DLD1 (cell line): ENCODE measurements at regions not wholly inside any gene's neighbourhood (a gene's known extent, or its start where the extent isn't known, plus 50 kb on each side); places are given as distances from the start of the nearest gene placed in this dataset.

ENCODE experiments used
- in situ Hi-C: cut with HindIII; loops from 2 replicates; pipeline ENCODE4 v1.10.0; 2017; ENCODE audit warnings: low sequenced_read_pairs

DNA sequence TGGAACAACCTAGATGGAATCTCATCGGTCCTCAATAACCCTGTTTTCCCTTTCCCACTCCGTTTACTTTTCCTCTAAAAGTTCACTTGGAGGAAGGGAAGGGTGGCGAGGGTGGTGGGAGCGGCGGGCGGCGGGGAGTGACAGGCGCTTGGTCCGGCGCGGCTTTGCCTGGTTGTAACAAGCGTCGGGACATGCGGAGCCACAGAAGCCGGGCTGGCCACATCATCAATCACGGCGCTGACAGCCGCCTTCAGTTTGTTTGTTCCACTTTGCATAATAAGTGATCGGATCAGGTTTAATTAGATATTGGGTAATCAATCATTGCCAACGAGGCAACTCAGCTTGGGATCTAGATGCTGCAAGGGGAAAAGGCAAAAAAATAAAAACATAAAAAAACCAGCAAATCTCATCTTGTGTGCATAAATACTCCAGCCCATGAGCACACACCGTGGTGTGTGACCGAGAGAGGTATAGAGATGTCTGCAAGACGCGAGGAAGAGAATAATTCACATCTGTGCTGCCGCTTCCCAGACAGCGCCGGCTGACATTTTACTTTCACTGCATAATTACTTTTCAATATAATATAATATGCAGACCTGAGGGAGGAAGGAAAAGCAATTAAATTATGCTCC, 396.2 kb upstream of the IRX4 start:
- in situ Hi-C loops, result no loop called here

GRCh38 chr5:2277886-2278285, 395.2 kb upstream of the IRX4 start:
- in situ Hi-C loops, result no loop called here

DNA sequence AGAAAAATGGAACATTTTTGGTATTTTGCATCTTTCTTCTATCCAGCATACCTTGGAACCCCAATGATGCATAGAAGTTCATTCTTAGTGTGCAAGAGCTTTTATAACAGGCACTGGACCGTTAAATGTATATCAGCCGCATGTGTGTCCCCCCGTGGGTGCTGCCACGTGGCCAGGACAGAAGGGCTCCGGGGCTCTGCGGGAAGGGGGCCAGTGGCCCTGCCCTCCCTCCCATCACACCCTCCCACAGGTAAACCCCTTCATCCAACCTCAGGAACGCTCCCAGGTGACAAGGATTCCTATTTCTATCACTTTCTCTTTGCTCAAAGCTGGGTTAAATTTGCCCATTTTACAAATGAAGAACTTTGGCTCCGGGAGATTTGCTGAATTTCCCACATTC, 393.4 kb upstream of the IRX4 start:
- in situ Hi-C loops, result no loop called here

DNA sequence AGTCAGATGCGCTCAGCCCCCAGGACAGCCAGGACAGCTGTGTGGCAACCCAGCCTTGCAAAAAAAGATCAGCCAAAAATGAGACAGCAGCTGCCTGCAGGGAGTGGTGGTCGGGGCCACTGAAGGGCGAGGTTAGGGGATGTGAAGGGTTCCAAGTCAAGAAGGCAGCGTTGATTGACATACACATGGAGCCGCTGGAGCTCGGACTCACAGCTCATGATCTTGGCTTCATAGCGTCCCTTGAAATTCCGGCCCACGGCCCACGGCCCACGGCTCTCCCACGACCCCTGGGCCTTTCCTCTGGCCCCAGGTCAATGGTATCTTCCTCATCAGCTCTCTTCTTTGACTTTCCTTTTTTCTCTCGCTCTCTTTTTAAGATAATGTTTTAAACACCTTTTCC, 390.0 kb upstream of the IRX4 start:
- in situ Hi-C loops, result no loop called here

DNA sequence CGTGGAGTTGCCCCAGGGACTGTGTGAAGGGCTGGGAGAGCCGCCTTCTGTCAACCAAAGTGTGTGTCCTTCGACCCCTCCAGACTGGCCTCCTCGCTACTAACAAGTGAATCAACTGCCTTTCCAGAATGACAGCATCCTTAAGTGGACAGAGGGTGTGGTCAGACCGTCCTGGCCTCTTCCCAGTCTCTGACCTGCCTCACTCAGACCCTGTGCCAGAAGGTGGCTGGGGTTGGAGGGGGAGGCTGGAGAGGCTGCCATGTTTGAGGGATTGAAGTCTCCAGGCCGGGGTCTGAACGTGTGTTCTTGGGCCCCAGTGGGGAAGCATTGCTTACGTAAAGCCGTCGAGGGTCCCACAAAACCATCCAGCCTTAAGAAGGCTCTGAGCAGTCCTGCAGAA, 389.3 kb upstream of the IRX4 start:
- in situ Hi-C loops, result no loop called here

DNA sequence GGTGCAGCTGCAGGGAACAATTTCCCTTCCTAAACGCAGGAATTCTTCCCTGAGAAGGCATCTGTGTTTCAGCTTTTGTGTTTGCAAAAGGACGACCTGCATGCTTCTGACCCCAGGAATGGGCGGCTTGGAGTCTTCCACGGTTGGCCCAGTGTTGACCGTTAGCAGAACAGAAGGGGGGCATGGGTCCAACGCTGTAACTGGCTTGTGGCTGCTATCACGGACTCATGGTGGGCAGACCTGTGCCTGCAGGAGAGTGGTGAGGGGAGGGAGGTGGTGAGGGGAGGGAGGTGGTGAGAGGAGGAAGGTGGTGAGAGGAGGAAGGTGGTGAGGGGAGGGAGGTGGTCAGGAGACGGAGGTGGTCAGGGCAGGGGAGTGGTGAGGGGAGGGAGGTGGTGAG, 388.6 kb upstream of the IRX4 start:
- in situ Hi-C loops, result no loop called here

- in situ Hi-C loops, result no loop called here
These were observed 387.7 kb upstream of the IRX4 start for GRCh38 chr5:2270467-2270866.

GRCh38 chr5:2269656-2270055, 386.9 kb upstream of the IRX4 start:
- in situ Hi-C loops, result no loop called here

DNA sequence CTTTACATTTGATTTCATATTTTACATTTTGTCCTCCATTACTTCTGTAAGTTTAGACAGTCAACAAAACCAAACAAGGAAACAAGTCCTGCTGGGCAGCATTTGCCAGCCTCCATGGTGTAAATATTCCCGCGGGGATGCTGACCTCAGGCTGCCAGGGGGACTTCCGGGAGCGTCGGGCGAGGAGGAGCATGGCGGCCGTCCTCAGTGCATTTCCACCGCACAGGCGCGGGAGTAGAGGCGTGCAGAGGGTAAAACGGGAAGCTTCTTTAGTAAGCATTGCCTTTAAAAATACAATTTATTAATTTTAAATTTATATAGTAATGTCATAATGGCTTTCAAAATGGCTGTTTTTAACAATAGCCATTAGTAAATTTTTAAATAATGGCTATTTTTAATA, 385.3 kb upstream of the IRX4 start:
- in situ Hi-C loops, result no loop called here

DNA sequence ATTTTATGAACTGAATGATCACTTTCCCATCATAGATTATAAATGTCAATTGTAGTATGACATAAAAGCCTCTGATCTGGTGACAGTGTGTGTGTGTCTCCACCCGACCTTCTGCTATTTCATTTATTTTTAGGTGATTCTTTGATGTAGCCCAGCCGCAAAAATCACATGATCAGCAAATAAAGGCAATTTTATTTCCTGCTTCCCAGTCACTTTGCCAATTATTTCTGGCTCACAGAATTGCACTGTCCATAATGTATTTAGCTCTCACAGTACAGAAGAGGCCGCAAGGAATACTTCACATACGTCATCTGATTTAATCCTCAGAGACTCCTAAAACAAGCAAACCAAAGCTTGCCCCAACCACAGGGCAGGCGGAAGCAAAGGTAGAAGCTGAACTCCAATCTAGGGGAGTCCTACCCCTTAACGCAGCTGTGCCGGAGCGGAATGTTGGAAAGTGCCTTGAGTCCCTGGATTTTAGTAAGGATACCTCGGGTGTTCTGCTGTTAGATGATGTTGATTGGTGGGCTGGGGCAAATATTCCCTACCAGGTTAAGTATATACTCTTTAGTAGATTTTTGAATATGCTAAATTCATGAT, 384.0 kb upstream of the IRX4 start:
- in situ Hi-C loops, result no loop called here

GRCh38 chr5:2265341-2265740, 382.6 kb upstream of the IRX4 start:
- in situ Hi-C loops, result no loop called here

- in situ Hi-C loops, result no loop called here
These were observed 381.0 kb upstream of the IRX4 start for GRCh38 chr5:2263763-2264162.

DNA sequence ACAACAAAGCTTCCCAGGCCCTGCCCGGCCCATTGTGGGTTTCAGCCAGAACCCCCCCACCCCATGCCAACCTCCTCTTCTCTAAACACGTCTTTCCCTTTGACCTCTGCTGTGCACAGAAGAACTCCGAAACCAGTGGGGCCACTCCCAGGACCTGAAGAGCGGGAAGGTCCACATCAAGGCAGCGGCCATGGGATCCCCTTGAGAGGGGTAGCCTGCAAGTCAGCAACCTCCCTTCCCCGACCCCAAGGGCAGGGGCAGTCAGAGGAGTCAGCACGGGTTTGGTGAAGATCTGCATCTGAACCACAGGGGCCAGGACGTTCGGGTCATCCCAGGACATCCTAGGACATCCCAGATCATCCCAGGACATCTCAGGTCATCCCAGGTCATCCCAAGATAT, 379.9 kb upstream of the IRX4 start:
- in situ Hi-C loops, result no loop called here

GRCh38 chr5:2261004-2261703, 378.4 kb upstream of the IRX4 start:
- in situ Hi-C loops, result no loop called here

DNA sequence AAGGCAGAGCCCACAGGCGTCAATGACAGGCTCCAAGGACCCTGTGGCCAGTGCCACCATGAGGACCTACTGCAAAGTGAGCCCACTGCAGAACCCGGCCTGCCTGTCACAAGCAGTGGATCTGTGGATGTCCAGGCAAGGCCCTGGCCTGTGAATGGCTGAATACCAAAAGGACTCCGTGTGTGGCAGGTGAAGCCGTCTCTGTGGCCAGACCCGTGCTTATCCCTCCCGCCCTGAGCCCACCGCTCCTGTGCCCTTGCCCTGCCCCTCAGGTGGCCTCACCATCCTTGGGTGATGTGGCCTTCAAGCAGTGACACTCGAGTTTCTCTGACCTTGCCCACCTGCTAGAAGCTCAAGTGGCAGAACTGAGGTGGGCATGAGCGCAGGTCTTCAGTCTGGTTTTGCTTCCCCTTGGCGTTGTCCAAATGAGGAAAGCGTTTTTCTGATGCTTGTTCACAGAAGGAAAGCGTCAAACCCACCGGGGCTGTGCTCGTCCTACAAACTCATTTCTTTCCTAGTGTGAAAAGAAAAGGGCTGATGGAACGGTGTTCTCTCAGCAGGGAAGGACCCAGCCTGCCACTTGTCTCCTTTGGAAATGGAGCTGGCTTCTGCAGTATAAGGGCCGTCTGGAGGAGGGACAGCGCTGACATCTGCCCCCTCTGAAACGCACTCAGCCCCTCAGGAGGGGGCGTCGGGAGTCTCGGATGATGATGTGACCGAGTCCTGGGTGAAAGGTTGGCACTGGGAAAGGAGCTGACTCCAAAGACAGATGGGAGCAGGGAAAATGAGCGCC, 377.7 kb upstream of the IRX4 start:
- in situ Hi-C loops, result no loop called here

DNA sequence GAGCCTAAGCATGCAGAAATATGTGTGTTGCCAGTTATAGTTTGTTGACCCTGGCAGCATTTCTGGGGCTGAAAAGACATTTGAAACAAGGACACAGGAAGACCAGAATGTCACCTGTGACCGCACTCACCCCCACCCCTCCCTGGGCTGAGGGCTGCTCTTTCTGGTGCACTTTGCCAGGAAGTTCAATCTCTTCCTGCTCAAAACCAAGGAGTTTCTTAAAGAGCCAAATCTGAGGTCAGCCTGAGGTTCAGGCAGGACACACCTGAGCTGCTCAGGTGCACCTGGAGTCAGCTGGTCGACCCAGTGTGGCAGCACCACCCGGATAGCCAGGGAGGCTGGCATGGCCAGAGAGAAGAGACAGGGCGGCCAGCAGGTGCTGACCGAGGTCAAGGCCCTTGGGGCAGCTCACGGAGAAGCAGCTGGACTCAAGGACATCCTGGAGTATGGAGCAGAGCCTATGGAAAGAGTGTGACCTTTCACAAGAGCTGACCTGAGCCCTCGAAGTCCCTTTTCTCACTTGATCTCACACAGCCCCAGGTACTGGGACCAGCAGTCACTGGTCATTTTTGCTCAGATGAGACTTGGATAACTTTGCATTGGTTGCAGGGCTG, 376.9 kb upstream of the IRX4 start:
- in situ Hi-C loops, result no loop called here

DNA sequence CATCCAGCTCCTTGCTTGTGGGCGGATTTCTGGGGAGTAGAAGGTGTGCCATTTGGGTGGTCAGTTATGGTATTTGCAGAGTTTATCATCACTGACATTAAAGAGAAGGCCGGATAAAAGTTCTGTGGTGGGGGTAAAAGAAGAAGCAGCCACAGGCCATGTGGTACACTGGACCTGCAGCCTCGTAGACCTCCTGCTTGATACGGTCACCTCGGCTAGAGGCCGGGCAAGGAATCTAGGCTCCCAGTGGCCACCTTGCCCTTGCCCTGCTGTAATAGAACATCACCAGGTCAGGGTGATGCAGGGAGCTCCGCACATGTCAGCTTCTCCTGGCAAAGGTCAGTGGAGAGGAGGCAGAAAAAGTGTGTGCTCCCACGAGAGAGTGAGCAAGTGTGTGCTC, 376.1 kb upstream of the IRX4 start:
- in situ Hi-C loops, result no loop called here

DNA sequence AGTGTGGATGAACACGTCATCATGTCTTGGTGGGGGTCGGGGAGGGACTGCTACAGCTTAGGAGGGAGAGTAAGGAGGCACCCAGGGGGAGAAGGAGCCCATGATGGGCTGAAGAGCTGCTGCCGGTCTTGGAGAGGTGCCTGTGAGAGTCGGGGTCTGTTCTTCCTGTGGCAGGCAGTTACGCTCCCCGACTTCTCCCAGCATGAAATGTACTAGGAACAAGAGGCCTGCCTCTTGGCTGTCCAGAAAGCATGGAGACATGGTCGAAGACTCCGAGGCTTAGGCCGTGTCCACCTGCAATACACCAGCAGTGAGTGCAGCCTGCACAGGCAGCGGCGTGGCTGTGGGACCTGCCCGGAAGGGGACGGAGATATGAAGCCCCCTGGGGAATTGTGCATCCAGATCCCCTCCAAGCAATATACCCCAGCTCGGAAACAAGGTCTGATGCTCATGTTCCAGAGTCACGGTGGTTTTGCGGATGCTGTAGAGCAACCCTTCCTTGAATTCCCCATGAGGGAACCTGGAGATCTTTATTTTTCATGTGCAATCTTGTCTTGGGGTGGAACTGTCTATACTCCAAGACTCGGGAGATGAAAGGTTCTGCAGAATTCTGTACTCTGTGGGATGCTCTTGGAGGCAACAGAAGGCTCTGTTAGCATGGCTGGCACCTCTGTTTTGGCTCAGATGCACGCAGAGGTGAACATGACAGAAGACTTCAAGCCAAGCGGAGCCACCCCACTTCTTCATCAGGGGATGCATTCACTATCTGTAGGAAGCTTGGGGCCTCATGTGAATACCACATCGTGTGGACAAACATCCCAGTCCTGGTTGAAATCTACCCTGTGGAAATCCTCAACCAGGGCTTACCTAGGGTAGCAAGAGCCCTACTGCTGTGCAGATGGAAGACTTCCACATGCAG, 374.9 kb upstream of the IRX4 start:
- in situ Hi-C loops, result no loop called here

DNA sequence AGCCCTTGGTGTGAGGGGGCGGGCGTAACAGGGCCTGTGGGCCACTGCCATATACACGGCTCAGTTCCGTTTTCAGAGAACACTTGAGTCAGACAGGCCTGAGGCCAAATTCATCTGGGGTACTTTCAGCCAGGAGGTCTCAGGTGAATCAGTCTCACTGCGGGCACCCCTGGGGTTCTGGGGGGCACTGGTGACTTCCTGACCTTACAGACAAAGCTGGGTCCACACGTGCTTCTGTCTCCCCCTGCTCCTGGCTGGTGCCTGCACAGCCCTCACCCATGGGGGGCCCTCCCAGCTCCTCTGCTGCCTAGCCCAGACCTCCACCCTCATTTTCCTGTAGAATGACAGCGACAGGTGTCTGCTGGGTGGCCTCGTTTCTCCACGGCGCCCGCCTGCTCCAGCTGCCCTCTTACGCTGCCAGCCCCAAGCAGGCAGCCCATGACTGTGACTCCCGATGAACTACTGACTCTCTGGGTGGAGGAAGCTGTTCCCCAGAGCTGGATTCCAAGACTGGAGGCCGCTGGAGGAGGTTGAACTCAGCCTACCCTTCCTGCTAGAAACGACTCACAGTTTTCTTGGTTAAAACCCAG, 374.1 kb upstream of the IRX4 start:
- in situ Hi-C loops, result no loop called here
